ENCODE measurements at regions not wholly inside any gene's neighbourhood (a gene's known extent, or its start where the extent isn't known, plus 50 kb on each side); places are given as distances from the start of the nearest gene placed in this dataset.
"Not testable (repeated sequence)": the region's sequence is repeated elsewhere in the genome, so short reads cannot be mapped to it uniquely, and the experiment has no call there.

DNA sequence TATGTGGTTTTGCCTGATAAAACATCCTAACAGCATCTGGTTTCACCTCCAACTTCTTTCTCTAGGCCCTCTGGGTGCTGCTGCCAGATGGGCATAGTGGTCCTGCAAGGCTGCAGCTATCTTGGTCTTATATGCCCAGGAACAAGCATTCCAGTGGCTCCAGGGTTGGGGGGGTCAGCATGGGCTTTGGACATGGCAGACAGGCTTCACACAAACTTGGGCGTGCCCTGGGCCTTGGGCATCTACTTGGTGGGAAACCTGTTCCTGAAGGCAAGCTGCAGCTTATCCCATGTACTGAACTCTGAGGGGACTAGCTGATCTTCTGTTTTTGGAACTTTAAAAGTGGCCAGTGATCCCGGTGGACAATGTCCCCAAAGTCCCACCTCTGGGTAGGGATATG, 54.9 kb upstream of the ZNF678 start:
- no peaks in the 10 kb centered on the region for H3K4me1 ChIP-seq
- no peaks in the 10 kb centered on the region for H3K36me3 ChIP-seq
- H3K27me3 ChIP-seq: no peaks in the 10 kb centered on the region
- no peak for DNase-seq
- H3K27ac ChIP-seq: no peak overlapping the region
- intact Hi-C loops (cut with DNase I): no loop called here
- TF ChIP-seq, protein P1, sequence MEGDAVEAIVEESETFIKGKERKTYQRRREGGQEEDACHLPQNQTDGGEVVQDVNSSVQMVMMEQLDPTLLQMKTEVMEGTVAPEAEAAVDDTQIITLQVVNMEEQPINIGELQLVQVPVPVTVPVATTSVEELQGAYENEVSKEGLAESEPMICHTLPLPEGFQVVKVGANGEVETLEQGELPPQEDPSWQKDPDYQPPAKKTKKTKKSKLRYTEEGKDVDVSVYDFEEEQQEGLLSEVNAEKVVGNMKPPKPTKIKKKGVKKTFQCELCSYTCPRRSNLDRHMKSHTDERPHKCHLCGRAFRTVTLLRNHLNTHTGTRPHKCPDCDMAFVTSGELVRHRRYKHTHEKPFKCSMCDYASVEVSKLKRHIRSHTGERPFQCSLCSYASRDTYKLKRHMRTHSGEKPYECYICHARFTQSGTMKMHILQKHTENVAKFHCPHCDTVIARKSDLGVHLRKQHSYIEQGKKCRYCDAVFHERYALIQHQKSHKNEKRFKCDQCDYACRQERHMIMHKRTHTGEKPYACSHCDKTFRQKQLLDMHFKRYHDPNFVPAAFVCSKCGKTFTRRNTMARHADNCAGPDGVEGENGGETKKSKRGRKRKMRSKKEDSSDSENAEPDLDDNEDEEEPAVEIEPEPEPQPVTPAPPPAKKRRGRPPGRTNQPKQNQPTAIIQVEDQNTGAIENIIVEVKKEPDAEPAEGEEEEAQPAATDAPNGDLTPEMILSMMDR (IDR thresholded peaks at IDR 0.05): no peak
- no peaks in the 10 kb centered on the region for H3K9me3 ChIP-seq
- no peak overlapping the region for H3K4me3 ChIP-seq
- 79 to 82% methylated on average over 2 of the region's 2 CpGs for WGBS, 2 donors
- no peak for FAIRE-seq
- no peak for ATAC-seq

GRCh38 chr1:227506490-227507393, 56.6 kb upstream of the ZNF678 start:
- H3K4me1 ChIP-seq; H3K36me3 ChIP-seq; H3K9me3 ChIP-seq; H3K27ac ChIP-seq; H3K4me3 ChIP-seq; H3K27me3 ChIP-seq; DNase-seq; FAIRE-seq; intact Hi-C loops (cut with DNase I); ATAC-seq: not testable (repeated sequence)
- WGBS, 2 donors: 86 to 93% methylated on average over 9 to 12 of the region's 30 CpGs

DNA sequence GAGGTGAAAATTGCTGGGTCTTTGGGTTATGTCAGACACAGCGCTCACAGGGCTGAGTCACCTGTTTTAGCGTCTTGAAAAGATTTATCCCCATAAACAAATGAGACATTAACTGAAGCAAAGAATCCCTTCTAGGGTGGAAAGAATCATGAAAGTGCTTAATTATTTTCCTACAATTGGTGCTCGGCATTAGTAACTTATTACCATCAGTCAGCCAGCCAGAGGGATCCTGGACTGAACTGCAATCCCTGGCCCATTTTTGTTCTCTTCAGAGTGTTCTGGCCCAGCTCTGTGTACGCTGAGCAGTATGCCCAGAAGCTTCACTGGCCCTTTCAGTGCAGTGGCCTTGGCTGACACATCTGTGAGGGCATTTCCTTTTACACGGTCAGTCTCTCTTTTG, 67.3 kb upstream of the ZNF678 start:
- not testable (repeated sequence) for FAIRE-seq, ATAC-seq
- WGBS, 2 donors: 60 to 71% methylated on average over 1 of the region's 5 CpGs

DNA sequence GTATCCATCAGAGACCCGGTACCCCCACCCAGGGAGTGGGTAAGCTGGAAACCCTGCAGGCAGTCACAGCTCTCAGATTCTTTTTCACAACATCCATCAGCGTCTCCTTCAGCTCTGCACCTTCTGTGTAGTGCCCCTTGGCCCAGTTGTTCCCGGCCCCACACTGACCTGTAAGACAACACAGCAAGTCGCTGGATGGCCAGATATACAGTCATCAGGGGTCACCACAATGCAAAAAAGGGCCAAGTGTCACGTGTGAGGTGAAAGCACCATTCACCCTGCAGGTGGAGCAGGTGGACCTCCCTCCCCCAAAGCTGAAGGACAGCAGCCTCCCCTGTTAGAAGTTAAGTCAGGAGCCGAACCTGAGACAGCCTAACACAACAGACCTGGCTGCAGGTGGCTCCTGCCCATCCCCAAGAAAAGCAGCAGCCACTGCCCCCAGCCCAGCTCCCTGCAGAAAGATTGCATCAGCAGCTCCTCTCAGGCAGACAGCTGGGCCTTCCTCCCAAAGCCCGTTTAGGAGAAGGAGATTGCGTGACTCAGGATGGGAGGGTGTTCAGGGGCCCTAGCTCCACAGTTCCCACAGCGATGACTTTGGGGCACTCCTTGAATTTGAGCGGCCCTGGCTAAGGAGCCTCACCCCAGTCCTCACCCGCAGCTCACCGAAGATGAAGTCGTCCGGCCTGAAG, 69.3 kb upstream of the ZNF678 start:
- H3K4me3 ChIP-seq; intact Hi-C loops (cut with DNase I); FAIRE-seq; H3K27ac ChIP-seq; H3K36me3 ChIP-seq; DNase-seq; ATAC-seq; H3K9me3 ChIP-seq; H3K27me3 ChIP-seq; H3K4me1 ChIP-seq: not testable (repeated sequence)
- 40 to 48% methylated on average over 2 of the region's 14 CpGs for WGBS, 2 donors

More for the DNA sequence above, 67.3 kb upstream of the ZNF678 start:
- H3K4me1 ChIP-seq; H3K27me3 ChIP-seq; H3K36me3 ChIP-seq; H3K4me3 ChIP-seq; intact Hi-C loops (cut with DNase I); H3K9me3 ChIP-seq; H3K27ac ChIP-seq; DNase-seq: not testable (repeated sequence)

- H3K27ac ChIP-seq: no peak overlapping the region
- no peak for DNase-seq
- FAIRE-seq: no peak
- H3K36me3 ChIP-seq: no peaks in the 10 kb centered on the region
- TF ChIP-seq, protein P1 (IDR thresholded peaks at IDR 0.05): no peak
- no peak for ATAC-seq
- intact Hi-C loops (cut with DNase I): no loop called here
- no peaks in the 10 kb centered on the region for H3K27me3 ChIP-seq
- H3K4me3 ChIP-seq: no peak overlapping the region
- WGBS, 2 donors: 71 to 73% methylated on average over 5 of the region's 5 CpGs
- H3K9me3 ChIP-seq: no peaks in the 10 kb centered on the region
- no peaks in the 10 kb centered on the region for H3K4me1 ChIP-seq
Observed at GRCh38 chr1:227490478-227490877, 72.9 kb upstream of the ZNF678 start.

- no peak for DNase-seq
Observed at GRCh38 chr1:227490001-227490400, 73.4 kb upstream of the ZNF678 start.

More at GRCh38 chr1:227490001-227490400, 73.4 kb upstream of the ZNF678 start:
- H3K27me3 ChIP-seq: no peaks in the 10 kb centered on the region
- no peak for FAIRE-seq
- no peak for ATAC-seq
- H3K9me3 ChIP-seq: no peaks in the 10 kb centered on the region
- intact Hi-C loops (cut with DNase I): no loop called here
- TF ChIP-seq, protein P1 (IDR thresholded peaks at IDR 0.05): no peak
- WGBS, 2 donors: 88% methylated on average over 2 of the region's 2 CpGs
- H3K4me3 ChIP-seq: no peak overlapping the region
- H3K4me1 ChIP-seq: no peaks in the 10 kb centered on the region
- H3K27ac ChIP-seq: no peak overlapping the region
- no peaks in the 10 kb centered on the region for H3K36me3 ChIP-seq
